IPS DF 4.7 (cell line): ENCODE measurements at regions not wholly inside any gene's neighbourhood (a gene's known extent, or its start where the extent isn't known, plus 50 kb on each side); places are given as distances from the start of the nearest gene placed in this dataset.

ENCODE experiments used
- DNase-seq: peaks from one replicate; pipeline ENCODE4 v3.0.0-alpha.2; 2013; ENCODE audit warnings: low spot score; ENCODE audit errors: extremely low read depth

- no peak for DNase-seq
Observed at GRCh38 chr5:107085572-107085971, 585.2 kb downstream of the EFNA5 start.

GRCh38 chr5:107074996-107075395 is 595.7 kb downstream of the EFNA5 start:
- no peak for DNase-seq

DNA sequence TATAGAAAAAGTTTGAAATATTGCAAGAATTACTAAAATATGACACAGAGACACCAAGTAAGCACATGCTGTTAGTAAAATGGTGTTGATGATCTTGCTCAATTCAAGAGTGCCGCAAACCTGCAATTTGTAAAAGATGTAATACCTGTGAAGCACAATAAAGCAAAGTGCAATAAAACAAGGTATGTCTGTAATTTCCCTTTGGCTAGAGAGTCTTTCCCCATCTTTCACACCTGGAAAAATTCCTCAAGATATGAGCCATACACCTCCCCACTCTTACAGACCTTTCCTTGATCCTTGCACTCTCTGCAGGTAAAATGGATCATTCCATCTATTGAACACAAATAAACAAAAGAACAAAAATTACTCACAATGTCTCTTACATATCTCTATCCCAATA is 597.8 kb downstream of the EFNA5 start:
- no peak for DNase-seq

DNA sequence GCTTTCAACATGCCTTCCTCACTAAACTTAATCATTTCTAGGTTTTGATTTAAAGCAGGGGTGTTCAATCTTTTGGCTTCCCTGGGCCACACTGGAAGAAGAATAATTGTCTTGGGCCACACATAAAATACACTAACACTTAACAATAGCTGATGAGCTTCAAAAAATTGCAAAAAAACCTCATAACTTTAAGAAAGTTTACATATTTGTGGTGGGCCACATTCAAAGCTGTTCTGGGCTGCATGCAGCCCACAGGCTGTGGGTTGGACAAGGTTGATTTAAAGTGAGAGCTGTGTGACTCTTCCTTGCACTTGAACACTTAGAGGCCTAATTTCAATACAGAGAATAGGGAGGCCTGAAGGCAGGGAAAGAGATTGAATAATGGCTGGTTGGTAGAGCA is 598.3 kb downstream of the EFNA5 start:
- no peak for DNase-seq

- DNase-seq = no peak
Observed at GRCh38 chr5:107068782-107069181, 602.0 kb downstream of the EFNA5 start.

GRCh38 chr5:107067395-107067794 is 603.3 kb downstream of the EFNA5 start:
- no peak for DNase-seq

DNA sequence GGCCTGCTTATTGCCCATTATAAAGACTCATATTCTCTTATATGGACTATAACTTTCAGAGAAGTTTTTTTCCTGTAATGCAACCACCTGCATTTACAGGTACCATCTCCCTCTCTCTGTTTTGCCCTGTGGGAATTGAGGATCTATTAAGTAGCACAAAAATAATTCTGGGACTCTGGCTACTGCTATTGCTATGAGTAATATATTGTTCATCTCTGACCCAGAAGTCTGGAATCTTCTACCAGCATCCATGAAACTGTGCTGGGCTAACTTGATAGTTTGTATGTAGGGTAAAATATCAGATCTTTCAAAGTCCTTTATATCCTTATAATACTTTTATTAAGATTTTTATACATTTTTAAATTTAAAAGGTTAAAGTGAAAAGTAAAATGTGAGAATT is 607.2 kb downstream of the EFNA5 start:
- no peak for DNase-seq

GRCh38 chr5:107058803-107059202 is 611.9 kb downstream of the EFNA5 start:
- no peak for DNase-seq

- DNase-seq = no peak
Observed at GRCh38 chr5:107058235-107058634, 612.5 kb downstream of the EFNA5 start.

GRCh38 chr5:107056278-107056677 is 614.5 kb downstream of the EFNA5 start:
- no peak for DNase-seq

- no peak for DNase-seq
Observed at GRCh38 chr5:107047048-107047447, 623.7 kb downstream of the EFNA5 start.

DNA sequence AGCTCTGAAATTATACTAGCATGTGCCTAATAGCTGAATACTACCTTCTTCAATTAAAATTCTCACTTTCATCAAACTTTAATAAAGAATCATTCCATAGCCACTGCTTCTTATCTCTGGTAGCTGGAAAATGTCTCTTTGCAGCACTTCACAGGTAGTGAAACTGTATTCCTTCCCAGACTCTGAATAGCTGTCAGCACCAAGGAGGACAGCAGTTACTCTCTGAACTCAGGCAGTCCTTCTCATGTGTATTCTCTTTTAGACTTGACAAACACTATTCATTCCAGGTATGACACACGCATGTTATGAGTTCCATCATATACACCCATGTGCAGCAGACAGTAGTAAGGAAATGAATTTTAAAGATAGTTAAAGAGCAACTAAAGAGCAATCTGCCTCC is 627.1 kb downstream of the EFNA5 start:
- DNase-seq = no peak

GRCh38 chr5:107040907-107041306 is 629.8 kb downstream of the EFNA5 start:
- no peak for DNase-seq

DNA sequence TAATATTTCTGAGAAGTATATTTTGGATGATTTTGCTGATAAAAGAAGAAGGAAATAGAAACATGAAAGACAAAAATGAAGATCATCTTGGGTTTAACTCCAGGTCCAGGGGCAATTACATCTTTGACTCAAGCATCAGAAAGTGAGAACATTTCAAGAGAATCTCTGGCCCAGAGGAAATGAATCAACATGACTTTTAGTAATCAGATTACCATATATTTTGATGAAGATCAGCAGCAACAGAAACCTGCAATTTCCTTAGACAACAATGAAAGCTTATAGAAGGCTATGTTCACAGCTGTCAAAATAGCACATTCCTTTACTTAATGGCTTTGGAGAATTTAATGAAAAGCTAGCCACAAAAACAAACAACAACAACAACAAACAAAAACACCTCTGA is 638.1 kb downstream of the EFNA5 start:
- DNase-seq = no peak

GRCh38 chr5:107028938-107029337 is 641.8 kb downstream of the EFNA5 start:
- DNase-seq = no peak

DNA sequence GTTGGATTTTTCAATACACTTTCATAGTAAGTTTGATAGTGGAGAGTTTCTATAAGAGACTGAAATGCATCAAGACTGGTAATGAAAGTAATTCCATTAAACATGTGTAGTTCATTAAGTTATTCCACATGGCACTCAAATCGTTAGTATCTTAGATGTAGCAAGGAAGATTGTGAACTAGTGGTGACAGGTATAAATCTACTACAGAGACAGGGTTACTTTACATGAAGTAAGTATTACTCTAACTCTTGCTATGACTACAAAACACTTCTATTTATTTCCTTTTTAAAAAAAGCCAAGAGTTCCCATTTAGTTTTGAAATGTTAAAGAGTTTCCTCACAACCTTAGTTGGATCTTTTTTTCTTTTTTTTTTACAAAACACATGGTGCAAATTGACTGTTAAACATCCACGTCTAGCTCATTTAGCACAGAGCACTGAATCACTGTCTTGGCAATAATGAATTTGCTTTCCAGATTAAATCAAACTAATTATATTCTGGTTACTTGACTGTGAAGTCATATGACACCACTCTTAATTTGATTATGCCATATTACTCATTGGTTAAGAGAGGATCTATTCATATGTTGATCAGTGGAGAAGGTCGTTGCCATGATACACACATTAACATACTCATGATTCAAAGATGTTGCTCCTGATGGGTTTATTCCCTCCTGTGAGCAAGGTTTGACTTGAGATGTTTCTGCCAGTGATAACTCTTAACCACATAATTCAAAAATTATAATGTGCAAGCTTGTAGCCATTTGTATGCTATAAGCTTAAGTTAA is 644.8 kb downstream of the EFNA5 start:
- peak; percentile 14 for DNase-seq

DNA sequence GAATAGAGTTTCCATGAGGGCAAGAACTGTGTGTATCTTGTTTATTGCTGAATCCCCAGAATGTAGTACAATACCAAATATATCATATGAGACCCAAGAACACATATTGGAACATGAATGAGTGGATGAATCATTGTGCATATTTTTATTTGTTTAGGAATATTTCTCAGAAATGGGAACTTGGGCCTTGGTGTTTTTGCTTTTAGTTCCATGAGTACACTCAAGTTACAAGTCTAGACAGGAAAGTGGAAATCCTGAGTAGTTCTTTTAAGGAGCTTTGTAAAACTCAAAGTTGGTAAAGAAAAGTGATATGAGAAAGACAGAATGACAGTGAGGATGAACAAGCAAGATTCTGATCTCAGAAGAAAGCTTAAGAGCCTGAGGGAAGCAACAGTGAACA is 647.0 kb downstream of the EFNA5 start:
- no peak for DNase-seq

- DNase-seq = no peak
Observed at GRCh38 chr5:107021575-107021974, 649.2 kb downstream of the EFNA5 start.

- no peak for DNase-seq
Observed at GRCh38 chr5:107020626-107021025, 650.1 kb downstream of the EFNA5 start.

GRCh38 chr5:107017616-107018015 is 653.1 kb downstream of the EFNA5 start:
- DNase-seq = no peak

- no peak for DNase-seq
Observed at GRCh38 chr5:107012371-107012770, 658.4 kb downstream of the EFNA5 start.

DNA sequence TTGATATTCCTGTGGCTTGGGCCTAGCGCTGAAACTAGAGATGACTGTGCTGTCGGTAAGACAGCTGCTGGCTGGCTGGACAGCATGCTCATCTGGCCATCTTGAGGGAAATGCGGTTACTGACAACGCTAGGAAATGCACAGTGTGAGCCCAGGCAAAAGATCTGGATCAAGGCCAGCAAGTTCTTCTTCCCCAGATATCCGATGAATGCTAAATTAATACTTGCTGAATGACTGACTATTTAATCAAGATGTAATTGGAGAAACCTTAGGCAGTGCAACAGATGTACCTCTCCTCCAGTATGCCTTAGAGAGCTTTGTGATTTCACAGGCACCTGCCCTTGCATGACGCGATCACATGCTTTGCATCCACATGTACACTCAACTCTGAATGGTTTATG is 659.1 kb downstream of the EFNA5 start:
- DNase-seq = no peak

GRCh38 chr5:107010060-107010459 is 660.7 kb downstream of the EFNA5 start:
- DNase-seq = no peak

DNA sequence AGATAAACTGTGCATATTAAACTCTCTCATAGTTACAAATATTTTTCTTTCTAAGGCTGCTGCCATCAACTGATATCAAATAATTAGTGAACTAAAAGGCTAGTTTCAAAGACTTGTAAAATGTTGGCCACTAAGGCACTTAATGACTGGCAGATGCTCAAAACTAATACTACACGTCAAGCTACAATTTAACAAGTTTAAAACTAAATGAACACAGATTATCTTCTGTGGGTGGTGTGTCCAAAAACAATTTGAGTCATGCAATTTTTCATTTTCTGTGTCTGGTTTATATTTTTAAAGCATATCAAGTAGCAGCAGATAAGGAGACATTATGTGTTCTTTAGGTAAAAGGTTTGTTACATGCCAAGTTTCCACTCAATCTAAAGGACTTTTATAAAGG is 665.1 kb downstream of the EFNA5 start:
- DNase-seq = no peak
